HG03378 (cell line): ENCODE measurements at regions not wholly inside any gene's neighbourhood (a gene's known extent, or its start where the extent isn't known, plus 50 kb on each side); places are given as distances from the start of the nearest gene placed in this dataset.
A peak's percentile ranks its signal among the peaks of the same experiment; 100 is the strongest.
"Not testable (repeated sequence)": the region's sequence is repeated elsewhere in the genome, so short reads cannot be mapped to it uniquely, and the experiment has no call there.

ENCODE experiments used
- ATAC-seq: cut with Tn5 transposase; IDR thresholded peaks from one replicate; pipeline ENCODE4 v1.9.1; 2021; ENCODE audit warnings: mild to moderate bottlenecking, moderate library complexity; ENCODE audit not compliant: unreplicated experiment

DNA sequence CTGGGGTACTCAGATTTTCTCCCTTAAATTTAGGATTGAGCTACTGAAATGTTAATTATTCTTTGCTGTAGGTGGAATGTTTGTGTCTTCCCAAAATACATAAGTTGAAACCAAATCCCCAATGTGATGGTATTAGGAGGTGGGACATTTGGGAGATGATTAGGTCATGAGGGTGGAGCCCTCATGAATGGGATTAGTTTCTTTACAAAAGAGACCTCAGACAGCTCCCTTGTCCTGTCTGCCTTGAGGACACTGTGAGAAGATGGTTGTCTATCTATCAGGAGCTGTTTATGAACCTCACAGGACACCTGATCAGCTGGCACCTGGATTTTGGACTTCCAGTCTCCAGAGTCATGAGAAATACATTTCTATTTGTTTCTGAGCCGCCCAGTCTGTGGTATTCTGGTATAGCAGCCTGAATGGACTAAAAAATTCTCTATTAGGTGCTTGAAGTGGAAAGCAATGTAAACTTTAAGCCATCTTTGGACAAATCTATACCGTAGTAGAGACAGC lies 99.2 kb upstream of the UXS1 start:
- ATAC-seq: no peak

DNA sequence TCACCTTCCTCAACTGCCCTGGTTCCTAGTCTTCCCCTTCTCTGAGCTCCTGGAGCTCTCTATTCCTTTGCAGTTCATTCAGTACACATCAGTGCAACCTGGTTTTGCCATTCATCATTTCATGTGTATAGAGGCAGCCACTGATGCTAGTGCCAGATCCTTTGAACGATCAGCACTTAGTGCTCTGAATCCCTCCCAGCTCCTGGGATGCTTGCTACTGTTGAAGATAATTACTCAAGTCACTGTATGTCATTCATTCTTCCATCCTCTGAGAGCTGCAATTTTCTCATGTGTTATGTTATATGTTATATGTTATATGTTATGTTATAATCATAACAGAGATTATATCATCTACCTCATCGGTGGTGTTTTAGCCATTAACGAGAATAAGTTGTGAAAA lies 98.5 kb upstream of the UXS1 start:
- no peak for ATAC-seq

DNA sequence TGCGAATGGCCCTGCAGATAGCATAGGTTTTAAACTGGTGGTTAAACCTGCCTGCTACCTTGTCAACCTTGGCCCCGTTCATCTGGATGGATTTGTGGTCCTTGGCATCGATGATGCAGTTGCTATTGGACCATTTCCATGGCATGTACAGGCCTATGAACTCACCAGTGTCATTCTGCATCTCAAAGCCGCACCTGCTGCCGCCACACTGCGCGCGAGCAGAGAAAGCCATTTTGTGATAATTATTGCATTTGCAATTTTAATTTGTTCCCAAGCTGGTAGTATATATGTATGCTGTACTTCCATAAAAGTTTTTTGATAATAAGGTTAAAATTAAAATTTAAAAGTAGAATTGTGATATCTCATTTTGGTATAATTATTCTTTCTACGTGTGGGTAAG lies 94.8 kb upstream of the UXS1 start:
- no peak for ATAC-seq

DNA sequence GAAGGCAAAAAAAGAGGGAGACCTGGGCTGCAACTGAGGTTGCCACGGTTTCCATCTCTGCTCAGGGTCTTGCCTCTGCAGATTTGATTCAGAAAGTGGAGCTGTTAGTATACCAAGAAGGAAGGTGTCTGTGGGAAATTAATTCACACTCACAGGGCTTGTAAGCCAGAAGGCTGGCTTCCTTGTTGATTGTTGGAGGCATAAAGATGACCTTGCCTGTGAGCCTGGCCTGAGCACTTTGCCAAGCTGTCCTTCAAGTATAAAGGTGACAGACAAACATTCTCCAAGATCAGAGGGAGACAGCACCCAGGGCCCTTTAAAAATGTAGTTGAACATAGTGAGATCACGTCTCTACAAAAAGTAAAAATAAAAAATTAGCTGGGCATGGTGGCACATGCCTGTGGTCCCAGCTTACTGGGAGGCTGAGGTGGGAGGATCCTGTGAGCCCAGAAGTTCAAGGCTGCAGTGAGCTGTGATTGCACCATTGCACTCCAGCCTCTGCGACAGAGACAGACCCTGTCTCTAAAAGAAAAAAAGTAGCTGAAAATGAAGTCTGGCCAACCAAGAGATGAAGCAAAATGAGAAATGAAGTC lies 91.2 kb upstream of the UXS1 start:
- ATAC-seq: no peak

DNA sequence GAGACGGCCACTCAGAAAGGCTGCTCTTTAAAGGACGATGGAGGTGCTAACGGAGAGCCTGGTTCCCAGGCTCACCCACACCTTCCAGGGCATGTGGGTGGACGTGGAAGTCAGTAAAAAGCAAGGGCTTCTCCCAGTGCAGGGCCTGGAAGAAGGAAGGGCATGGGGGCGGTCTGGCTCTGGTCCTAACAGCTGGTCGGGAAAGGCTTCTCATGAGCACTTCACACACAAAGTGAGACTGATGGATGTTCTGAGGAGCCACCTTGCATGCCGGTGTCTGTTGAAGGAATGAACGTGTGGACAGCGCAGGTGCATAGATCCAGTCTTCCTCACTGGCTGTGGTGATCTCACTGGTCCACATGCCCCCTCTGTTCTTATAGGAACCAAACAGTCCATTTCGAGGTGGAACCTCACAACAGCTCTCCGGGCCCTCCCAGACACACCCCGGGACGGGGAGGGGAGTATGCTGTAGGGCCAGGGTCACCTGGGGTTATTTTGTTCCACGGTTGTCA lies 90.6 kb upstream of the UXS1 start:
- ATAC-seq: no peak

DNA sequence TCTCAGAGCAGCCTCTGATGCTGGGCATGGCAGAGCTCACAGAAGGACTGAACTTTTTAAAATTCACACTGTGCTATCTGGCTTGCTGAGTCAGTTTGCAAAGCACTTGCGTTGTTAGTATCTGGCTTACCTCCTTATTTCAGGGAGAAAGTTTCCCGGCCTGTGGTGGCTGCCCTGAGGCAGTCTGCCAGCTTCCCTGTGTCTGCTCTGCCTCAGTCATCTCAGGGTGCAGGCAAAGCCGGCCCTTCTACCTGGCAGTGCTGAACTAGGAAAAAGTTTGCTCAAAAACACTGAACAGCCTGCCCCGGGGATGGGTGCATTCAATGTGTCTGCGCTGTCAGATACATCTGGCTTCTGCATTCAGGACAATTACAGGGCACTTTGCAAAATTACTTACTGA lies 90.2 kb upstream of the UXS1 start:
- no peak for ATAC-seq

DNA sequence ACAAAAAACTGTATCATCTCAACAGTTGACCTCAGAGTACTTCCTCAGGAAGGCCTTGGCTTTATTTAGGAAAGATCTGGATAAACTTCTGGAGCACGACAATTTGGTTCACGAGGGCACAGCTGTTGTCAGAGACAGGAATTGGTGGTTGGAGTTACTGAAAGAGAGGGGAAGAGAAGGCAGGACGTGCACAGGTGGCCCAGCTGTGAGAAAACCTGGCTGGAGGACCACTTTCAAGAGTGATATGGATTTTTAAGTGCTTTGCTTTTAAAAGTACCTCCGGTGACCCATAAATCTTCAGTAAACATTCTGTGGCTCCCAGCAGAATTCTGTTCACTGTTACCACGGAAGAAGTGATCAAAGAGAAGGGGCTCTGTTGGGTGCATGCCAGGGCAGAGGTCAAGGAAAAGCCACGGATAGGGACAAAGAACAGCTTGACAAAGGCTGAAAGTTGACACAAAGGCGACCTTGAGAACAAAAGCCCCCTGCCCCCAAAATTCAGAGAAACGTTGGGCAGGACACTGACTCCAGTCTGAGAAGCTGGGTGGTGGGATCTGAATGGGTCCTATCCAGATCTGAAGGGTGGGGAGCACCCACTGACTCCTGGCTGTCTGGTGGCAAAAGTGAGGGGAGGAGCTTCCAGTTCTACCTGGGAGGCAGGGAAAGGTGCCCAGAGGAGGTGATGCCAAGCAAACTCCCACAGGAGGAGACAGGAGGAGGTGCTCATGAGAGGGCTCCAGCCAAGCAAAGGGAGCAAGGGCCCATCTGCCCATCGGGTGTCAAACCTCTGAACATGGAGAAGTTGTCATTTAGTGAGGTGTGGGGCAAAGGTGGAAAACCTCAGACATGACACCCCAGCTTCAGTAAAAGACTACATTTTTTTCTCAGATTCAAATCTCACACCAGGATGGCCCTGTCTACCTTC lies 89.4 kb upstream of the UXS1 start:
- ATAC-seq: not testable (repeated sequence)

DNA sequence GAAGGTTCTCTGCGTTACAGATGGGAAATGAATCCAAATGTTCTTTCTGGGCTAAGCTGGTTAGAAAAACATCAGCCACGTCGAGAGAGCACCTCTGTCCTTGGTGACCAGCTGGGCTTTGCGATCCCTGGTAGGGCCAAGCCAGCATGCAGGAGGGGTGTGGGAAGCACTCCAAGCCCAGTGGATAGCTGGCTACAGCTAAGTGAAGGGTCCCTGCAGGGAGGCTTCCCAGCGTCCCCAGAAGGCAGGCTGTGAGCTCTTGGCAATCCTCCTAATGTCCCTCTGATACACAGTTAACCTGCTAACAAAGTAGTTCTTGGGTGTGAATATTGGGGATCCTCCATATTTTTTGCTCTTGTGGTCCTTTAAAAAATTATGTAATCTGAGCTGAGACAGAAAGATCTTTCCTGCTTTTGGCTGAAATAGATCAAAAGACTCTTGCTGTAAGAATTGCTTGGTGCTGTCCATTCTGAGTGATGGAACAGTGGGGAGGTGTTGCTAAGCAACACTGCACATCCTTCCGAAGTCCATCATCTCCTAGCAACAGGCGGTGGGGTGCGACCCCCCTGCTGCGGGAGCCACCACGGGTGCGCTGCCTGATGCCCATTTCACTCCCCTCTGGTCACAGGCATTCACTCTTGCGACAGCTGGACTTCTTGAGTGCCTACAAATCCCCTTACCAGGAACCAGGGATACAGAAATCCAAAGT lies 88.5 kb upstream of the UXS1 start:
- ATAC-seq: no peak

DNA sequence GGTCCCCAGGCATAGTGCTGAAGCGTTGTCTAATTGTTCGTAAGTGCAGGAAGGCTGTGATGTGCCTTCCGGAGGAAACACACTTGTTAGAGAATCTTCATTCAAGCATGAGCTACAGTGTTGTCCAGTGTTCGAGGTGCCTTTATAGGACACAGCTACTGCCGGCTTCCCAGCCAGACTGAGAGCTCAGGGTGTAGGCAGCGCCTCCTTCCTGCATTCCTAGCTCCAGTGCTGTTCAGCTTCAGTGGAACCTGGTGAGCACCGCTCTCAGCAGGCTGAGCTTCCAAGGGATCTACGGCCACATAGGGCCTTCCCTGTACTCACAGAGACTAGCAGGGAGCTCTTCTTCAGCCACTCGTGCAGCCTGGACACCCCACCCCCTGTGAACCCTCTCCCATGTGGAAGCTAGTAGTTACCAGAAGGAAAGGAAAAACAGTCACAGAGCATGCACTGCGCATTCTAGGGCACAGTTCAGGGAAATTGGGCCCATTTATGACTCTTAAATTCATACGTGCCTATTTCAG lies 87.9 kb upstream of the UXS1 start:
- not testable (repeated sequence) for ATAC-seq

DNA sequence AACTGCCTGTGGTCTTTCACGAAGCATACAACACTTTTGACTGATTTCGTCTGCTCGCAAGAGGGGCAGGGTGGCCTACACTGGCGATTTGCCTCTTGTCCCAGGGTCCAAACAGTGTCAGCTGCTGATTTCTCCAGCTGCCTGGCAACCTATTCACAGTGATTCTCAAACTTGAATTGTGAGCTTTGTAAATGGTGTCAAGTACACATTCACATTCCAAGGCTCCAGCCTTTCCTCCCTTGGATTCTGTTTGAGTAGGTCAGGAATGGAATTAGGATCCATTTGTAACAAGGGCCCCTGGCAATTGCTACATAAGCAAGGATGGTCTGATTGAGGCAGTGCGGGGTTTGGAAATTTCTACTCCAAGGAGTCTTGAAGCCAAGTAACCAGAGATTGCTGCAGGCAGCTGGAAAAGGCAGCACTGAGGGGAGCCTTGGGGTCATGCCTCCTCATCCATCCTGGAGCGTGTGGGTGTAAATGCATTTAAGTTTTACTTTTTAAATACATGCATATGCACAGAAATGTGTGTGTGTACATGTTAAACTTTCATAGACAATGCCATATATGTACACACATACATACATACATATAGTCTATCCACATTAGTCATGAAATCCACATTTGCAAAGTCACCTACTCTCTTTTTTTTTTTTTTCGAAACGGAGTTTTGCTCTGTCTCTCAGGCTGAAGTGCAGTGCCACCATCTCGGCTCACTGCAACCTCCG lies 86.8 kb upstream of the UXS1 start:
- no peak for ATAC-seq

DNA sequence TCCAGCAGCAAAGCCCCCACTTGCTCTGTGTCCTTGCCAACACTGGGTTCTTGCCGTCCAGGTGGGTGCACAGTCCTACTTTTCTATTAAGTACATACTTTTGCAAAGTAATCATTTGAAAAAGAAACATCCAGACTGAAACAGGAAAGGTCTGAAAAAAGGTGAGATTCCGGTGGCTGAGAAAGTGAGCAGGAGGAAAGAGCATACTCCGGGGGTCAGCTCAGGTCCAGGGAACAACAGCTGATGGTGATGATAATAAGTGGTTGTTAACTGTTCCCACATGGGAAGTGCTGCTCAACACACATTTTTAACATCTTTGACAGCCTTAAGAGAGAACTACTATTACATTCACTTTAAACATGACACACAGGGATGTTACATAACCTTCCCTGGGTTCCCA lies 86.1 kb upstream of the UXS1 start:
- ATAC-seq: no peak

DNA sequence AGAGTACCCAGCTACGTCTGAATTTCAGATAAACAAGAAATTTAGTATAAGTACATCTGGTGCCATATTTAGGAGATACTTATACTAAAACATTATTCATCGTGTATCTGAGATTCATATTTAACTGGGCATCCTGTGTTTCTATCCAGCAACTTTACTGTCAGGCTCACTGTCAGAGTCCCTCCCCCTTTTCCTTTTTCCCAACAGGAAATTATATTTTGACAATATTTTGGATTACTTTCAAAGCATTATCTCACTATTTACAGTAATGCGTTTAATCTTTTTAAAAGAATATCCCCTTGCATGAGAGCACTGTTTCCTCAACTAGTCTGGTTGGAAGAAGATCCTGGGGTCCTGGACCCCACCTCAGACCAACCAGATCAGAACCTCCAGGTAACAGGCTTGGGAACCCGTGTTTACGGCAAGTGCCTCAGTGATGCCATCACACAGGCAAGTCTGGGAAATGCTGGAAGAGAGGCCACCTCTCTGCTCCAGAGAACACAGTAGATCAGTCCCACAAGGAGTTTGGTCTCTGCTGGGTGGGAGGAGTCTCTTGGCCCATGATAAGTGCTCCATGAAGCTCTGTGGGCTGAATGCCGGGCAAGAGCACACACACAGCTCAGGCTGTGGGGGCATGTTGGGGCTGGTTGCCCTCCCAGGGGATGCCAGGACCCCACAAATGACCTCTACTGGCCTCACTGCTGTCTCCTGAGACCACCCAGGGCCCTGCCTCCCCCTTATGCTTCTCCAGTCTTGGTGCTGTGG lies 84.2 kb upstream of the UXS1 start:
- ATAC-seq: no peak

DNA sequence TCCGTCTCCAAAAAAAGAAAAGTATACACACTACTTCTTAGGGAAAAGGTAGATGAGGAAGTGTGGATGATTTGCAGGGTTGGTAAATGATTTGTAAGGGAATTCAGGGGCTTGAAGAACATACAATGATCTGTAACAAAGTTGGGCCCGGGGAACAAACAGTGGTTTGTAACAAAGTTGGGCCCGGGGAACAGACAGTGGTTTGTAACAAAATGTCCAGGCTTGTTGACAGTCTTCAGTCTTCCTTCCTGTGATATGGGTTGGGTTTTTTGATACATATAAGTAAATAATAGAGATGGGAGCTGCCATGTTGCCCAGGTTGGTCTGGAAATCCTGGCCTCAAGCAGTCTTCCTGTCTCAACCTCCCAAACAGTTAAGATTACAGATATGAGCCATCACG lies 83.3 kb upstream of the UXS1 start:
- no peak for ATAC-seq

DNA sequence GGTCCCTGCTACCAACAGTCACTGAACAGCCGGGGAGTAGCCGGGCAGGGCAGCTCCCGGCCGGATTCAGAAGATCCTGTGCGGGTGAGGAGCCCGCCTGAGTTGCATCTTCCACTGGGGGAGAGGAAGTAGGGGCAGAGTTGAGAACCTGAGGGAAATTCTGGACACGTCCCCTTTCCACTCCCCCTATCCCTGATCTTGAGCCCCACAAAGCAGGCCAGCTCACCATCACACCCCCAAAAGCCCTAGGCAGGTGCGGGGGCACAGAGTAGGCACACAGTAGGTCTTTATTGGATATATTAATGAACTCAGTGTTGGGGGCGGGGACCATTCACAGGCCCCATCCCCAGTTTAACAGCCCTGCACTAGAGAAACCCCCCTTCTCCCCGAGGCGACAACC lies 81.9 kb upstream of the UXS1 start:
- ATAC-seq: no peak

DNA sequence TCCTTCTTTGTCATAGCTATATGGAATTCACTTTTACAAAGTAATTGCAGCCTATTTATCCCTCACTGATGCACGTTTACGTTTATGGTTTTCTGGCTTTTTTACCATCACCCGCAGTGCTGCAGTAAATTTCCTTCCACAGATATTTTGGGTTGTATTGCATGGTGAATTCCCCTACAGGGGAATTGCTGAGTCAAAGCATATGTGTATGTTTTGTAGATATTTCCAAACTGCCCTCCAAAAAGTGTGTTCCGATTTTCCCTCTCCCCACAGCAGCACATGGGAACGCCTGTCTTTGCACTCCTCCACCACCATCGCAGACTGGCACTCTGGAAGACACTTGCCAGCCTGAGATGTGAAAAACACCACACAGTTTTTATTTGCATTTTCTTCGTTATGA lies 80.6 kb upstream of the UXS1 start:
- no peak for ATAC-seq

DNA sequence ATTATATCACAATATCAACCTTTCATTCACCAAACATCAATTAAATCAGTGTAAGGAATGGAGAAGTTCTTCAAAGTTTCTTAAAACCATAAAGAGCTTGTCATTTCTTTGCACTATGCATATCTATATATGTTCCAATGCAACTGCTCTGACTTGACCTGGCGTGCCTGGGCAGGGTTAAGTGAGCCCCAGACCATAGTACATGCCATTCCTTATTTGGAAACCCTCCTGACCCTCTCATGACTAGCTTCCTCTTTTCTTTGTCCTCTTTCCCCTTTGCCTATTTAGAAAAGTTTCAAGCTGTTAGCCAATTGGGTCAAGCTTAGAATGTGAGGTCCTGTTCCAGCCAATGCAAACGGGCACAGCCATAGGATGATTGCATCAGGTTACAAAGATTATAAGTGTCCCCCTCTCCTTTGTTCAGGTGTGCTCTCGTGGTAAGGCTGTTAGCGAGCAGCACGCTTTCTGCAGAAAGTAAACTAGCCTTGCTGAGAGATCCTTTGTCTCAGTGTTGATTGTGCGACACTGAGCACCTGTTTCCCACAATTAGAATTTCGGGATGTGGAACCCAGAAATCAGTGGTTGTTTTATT lies 78.2 kb upstream of the UXS1 start:
- no peak for ATAC-seq

DNA sequence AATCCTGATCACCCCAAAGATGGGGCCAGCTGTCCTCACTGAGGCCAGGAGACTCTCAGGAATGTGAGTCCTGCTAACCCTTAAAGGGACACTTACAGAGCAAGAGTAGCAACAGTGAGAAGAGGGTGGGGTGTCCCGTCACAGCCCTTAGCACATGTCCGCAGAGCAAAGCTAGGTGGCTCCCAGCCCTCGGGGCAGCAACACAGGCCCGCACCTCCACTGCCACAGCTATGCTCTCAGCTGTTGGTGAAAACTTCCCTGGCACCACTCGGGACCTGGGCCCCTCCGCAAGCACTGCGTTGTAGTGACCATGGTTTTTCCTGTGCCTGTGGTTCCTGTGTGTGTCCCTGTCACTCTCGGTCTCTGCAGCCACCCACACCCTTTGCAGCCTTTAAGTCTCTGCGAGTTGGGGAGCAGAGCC lies 76.4 kb upstream of the UXS1 start:
- ATAC-seq: no peak

DNA sequence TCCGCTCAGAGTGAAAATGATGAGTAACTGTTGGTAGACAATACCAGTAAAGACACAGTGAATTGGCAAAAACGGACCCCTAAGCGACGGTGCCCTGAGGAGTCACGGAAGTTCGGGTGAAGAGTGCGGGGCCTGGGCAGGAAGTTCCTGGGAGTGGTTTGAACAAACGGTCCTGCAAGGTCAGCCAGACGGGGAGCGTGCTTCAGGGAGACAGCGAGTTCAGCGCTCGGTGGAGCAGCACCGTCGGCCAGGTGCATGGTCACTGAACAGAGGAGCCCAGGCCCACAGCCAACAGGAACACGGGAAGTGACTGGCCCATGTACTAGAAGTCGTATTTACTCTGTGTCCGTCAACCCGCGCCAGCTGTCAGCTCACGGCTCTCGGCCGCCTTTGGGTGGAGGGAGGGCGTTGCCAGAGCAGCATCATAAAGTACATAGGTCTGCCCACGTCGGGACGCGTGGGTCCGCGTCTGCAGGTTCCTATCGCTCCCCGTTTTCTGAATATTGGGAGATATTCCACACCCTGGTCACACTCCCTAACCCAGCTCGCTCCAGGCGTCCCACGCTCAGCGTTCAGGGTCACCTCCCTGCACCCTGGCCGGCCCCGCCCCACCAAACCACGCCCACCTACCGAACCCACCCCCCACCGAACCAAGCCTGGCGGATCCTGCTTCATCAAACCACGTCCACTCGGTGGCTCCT lies 75.6 kb upstream of the UXS1 start:
- peak; percentile 41 for ATAC-seq

DNA sequence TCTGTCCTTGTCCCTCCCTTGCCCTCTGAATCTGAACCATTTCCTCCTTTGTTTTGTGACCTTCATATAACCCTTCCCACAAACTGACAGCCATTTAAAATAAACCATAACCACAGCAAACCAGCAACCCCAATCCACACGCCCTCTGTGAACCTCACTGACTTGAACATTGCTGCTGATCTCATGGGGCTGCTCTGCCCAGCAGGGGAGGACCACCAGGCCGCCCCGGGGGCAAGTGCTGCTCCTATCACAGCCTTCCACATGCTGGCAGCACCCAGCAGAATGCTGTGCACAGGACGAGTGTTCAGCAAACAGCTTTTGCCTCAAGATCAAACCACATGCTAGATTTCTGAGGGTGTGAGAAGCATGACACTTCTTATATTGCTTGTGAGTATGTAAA lies 73.9 kb upstream of the UXS1 start:
- ATAC-seq: no peak
